OCI-LY3 (cell line): ENCODE measurements at regions not wholly inside any gene's neighbourhood (a gene's known extent, or its start where the extent isn't known, plus 50 kb on each side); places are given as distances from the start of the nearest gene placed in this dataset.

Experiments
- H2AFZ ChIP-seq: fragments of 200-600, 300-600 bp; shearing (Covaris generic); 2 replicates; pipeline ENCODE4 v1.6.0; 2014; ENCODE audit warnings: antibody characterized with exemption, low read depth, low read length
- H3K27ac ChIP-seq: fragments of 200-600, 300-600 bp; sonication (generic); 2 replicates; pipeline ENCODE4 v1.5.1; 2014; ENCODE audit warnings: mild to moderate bottlenecking, low read length, moderate library complexity, mixed read lengths
- H3K27me3 ChIP-seq: fragments of 200-600, 300-600 bp; sonication (generic); 2 replicates; pipeline ENCODE4 v1.6.1; 2014; ENCODE audit warnings: low read depth, low read length, mixed read lengths
- H3K36me3 ChIP-seq: fragments of 200-600, 300-600 bp; sonication (generic); replicated peaks from 2 replicates; pipeline ENCODE3; 2014; ENCODE audit warnings: low read depth, low read length, mixed read lengths
- H3K4me1 ChIP-seq: fragments of 300-600, 200-600 bp; sonication (generic); 2 replicates; pipeline ENCODE4 v1.6.1; 2014; ENCODE audit warnings: low read length, mixed read lengths
- H3K4me2 ChIP-seq: fragments of 200-600, 300-600 bp; sonication (generic); 2 replicates; pipeline ENCODE4 v1.6.1; 2014; ENCODE audit warnings: low read length, mixed read lengths
- H3K4me3 ChIP-seq: fragments of 300-600, 200-600 bp; sonication (generic); 2 replicates; pipeline ENCODE4 v1.5.1; 2014; ENCODE audit warnings: antibody characterized with exemption, mild to moderate bottlenecking, low read length, moderate library complexity
- H3K79me2 ChIP-seq: fragments of 300-600, 200-600 bp; shearing (Covaris generic); 2 replicates; pipeline ENCODE4 v1.6.1; 2014; ENCODE audit warnings: mild to moderate bottlenecking, low read length, mixed read lengths
- H3K9ac ChIP-seq: fragments of 300-600, 200-600 bp; shearing (Covaris generic); 2 replicates; pipeline ENCODE4 v1.6.0; 2014; ENCODE audit warnings: mild to moderate bottlenecking, low read length, moderate library complexity
- H3K9me3 ChIP-seq: fragments of 200-600, 300-600 bp; shearing (Covaris generic); 2 replicates; pipeline ENCODE4 v1.6.1; 2014; ENCODE audit warnings: low read length, mixed read lengths; ENCODE audit not compliant: insufficient read depth
- H4K20me1 ChIP-seq: fragments of 200-600, 300-600 bp; sonication (generic); 2 replicates; pipeline ENCODE4 v1.6.1; 2016; ENCODE audit warnings: low read length, mixed read lengths; ENCODE audit not compliant: insufficient read depth
- CTCF ChIP-seq: fragments of 200-600, 300-600 bp; sonication (generic); IDR thresholded peaks from 2 replicates; pipeline ENCODE4 v1.5.1; 2014; ENCODE audit warnings: antibody characterized with exemption, low read length, low read depth
- EZH2phosphoT487 ChIP-seq: fragments of 200-600 bp; shearing (Covaris generic); IDR thresholded peaks from 2 replicates; pipeline ENCODE4 v1.6.1; 2018; ENCODE audit warnings: antibody characterized with exemption, mixed run types, low read depth

- Histone ChIP-seq H3K4me1 (no peaks in the 10 kb centered on the region), H3K9me3 (no peaks in the 10 kb centered on the region), H2AFZ (no peak overlapping the region), H3K79me2 (no peaks in the 10 kb centered on the region), H3K4me3 (no peak overlapping the region), H3K27me3 (0 out of 2 replicates have a peak, but pooled peaks cover 6% of the 10 kb centered on the region), H3K4me2 (no peak overlapping the region), H3K36me3 (no peaks in the 10 kb centered on the region), H3K27ac (no peak overlapping the region), H4K20me1 (no peaks in the 10 kb centered on the region), H3K9ac (no peak overlapping the region)
- TF ChIP-seq EZH2phosphoT487 (no peak), CTCF (no peak)
Measured at GRCh38 chr22:48223488-48224190, 1461.2 kb downstream of the TBC1D22A start.

GRCh38 chr22:48222742-48223487, 1460.5 kb downstream of the TBC1D22A start:
- TF ChIP-seq CTCF, result no peak
- TF ChIP-seq EZH2phosphoT487, result no peak
- H3K36me3 ChIP-seq, result no peaks in the 10 kb centered on the region
- no peak overlapping the region for H3K4me2 ChIP-seq
- H3K4me1 ChIP-seq, result no peaks in the 10 kb centered on the region
- H4K20me1 ChIP-seq, result no peaks in the 10 kb centered on the region
- no peak overlapping the region for H2AFZ ChIP-seq
- no peak overlapping the region for H3K27ac ChIP-seq
- no peak overlapping the region for H3K9ac ChIP-seq
- no peak overlapping the region for H3K4me3 ChIP-seq
- 0 out of 2 replicates have a peak, but pooled peaks cover 6% of the 10 kb centered on the region for H3K27me3 ChIP-seq
- no peaks in the 10 kb centered on the region for H3K79me2 ChIP-seq
- no peaks in the 10 kb centered on the region for H3K9me3 ChIP-seq

- H2AFZ ChIP-seq, result no peak overlapping the region
- H3K4me3 ChIP-seq, result no peak overlapping the region
- H3K9ac ChIP-seq, result no peak overlapping the region
- no peak overlapping the region for H3K4me2 ChIP-seq
- H3K9me3 ChIP-seq, result no peaks in the 10 kb centered on the region
- H3K27me3 ChIP-seq, result 0 out of 2 replicates have a peak, but pooled peaks cover 6% of the 10 kb centered on the region
- H3K4me1 ChIP-seq, result no peaks in the 10 kb centered on the region
- no peaks in the 10 kb centered on the region for H3K79me2 ChIP-seq
- no peaks in the 10 kb centered on the region for H3K36me3 ChIP-seq
- TF ChIP-seq EZH2phosphoT487 (no peak), CTCF (no peak)
- H4K20me1 ChIP-seq, result no peaks in the 10 kb centered on the region
- no peak overlapping the region for H3K27ac ChIP-seq
Measured at GRCh38 chr22:48218889-48219420, 1456.5 kb downstream of the TBC1D22A start.

- H3K9me3 ChIP-seq, result no peaks in the 10 kb centered on the region
- 0 out of 2 replicates have a peak, but pooled peaks cover 6% of the 10 kb centered on the region for H3K27me3 ChIP-seq
- H3K9ac ChIP-seq, result no peak overlapping the region
- H3K4me1 ChIP-seq, result no peaks in the 10 kb centered on the region
- H4K20me1 ChIP-seq, result no peaks in the 10 kb centered on the region
- no peak overlapping the region for H3K4me2 ChIP-seq
- no peaks in the 10 kb centered on the region for H3K79me2 ChIP-seq
- H3K36me3 ChIP-seq, result no peaks in the 10 kb centered on the region
- H3K4me3 ChIP-seq, result no peak overlapping the region
- TF ChIP-seq CTCF (no peak), EZH2phosphoT487 (no peak)
- H2AFZ ChIP-seq, result no peak overlapping the region
- no peak overlapping the region for H3K27ac ChIP-seq
Measured at GRCh38 chr22:48217596-48217995, 1455.1 kb downstream of the TBC1D22A start.
